Jurkat, Clone E6-1 (cell line): ENCODE measurements at regions not wholly inside any gene's neighbourhood (a gene's known extent, or its start where the extent isn't known, plus 50 kb on each side); places are given as distances from the start of the nearest gene placed in this dataset.
"Not testable (repeated sequence)": the region's sequence is repeated elsewhere in the genome, so short reads cannot be mapped to it uniquely, and the experiment has no call there.

Experiments used
- DNase-seq: peaks from one replicate; pipeline ENCODE4 v3.0.0-alpha.2; 2011; ENCODE audit warnings: low read depth, low spot score
- H3K4me3 ChIP-seq: 2 replicates; pipeline ENCODE4 v1.5.1; 2011; ENCODE audit warnings: mild to moderate bottlenecking, low read length, control low read depth, moderate library complexity

DNA sequence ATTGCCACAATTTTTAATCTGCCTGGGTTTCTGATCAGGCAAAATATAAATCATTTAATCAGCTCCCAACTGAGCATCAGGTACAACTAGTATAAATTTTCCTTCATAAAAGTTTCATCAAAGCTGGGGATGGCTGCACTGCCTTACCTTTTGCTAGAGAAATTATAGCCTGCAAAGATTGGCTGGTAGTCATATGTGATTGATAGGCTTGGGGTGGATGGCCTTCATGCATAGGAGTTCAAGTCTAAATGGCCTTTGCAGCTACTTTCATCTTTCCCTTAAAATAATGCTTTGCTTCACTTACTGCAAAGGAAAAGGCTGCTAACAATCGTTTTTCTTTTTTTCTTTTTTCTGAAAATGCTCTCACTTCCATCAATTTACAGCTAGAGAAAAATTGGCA, 739.7 kb downstream of the CENPC start:
- no peak overlapping the region for H3K4me3 ChIP-seq
- DNase-seq = no peak

DNA sequence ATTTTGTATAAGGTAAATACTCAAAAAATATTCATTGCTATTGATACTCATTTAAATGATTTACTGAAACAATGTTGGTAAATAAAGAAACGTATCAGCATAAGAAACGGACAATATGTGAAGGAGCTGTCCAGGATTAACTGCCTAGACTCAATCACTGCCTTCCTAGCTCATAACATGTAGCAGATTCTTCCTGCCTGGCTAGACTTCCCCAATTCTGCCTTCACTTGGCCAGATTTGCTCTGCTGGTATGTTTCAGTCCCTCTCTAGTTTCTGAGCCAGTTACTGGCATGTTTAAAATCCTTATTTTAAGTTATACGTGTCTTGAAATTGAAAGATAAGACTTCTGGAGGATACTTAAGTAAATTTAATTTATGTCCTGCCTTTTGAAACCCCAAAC, 740.3 kb downstream of the CENPC start:
- DNase-seq = no peak
- H3K4me3 ChIP-seq = no peak overlapping the region

DNA sequence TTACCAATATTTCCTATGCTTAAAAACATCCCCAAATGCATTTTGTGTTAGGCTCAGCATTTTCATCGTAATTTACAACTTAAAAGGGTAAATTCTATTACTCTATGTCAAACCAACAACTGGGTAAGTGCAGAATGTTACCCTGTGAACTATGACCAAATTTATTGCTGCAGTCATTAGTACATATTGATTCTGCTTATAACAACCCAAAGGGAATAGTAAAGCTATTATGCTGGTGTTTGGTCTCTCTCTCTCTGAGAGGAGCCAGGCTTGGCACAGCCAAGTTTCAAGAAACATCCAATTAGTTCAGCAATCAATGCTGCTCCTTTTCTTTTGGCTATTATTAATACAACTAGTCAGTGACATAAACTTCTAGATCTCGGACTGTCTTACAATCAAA, 747.7 kb downstream of the CENPC start:
- H3K4me3 ChIP-seq = no peak overlapping the region
- no peak for DNase-seq

DNA sequence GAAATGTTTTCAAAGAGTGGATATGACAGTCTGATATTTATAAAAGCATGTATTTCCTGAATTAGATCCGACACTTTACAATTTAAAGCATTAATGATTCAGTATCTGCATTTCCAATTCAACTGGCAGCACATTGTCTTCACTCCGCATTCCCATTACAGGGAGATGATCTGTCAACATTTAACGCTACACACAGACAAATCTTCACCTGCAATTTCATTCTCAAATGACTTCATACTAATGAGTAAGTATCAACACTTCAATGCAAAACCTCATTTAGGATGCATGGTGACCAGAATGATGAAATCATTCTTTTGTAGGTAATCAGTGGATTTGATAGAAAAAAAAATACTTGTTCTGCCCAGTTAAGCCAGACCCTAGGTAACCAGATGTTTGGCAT, 749.6 kb downstream of the CENPC start:
- no peak overlapping the region for H3K4me3 ChIP-seq
- no peak for DNase-seq

DNA sequence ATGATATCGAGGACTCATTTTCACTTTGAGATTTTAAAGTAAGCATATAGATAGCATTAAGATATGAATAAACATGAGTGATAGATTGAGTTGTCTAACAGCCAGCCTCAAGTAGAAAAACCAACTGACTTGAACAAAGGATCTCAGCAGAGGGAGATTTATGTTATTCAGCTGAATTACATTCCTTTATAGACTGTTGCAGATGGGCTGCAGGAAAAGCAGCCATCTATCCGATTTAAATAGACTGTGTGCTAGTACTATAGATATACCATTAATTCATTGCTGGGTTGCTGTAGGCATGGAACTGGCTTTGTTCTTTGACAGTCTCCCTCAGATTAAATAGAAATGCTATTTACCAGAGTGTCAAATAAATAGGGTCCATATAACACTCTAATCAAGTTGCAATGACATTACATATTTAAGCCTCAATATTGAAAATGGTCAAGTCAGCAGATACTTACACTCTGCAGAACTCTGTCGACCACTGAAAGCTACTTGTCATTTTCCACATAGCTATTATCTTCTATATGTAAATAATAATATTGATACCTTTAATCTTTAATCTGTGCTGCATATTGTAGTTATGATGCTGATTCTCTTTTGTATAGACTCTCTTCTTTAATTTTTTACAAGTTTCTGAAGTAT, 750.8 kb downstream of the CENPC start:
- H3K4me3 ChIP-seq = no peak overlapping the region
- DNase-seq = no peak

DNA sequence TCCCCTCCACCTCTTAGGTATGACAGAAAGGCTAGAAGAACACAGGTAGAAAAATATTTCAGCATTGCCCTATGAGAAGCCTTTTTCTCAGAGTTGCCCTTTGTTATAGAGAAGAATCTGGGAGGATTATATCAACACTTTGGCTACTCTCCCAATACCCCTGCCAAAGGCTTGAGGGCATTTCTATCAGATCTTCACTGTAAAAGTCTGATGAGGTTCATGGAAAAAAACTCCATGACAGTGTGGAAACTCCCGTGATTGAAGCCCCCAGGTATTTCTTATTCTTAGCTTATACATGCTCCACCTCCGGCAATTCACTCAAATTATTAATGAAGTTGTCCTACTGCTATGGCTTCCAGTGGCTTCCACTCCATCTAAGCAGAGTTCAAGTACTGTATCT, 753.6 kb downstream of the CENPC start:
- DNase-seq = no peak
- no peak overlapping the region for H3K4me3 ChIP-seq

DNA sequence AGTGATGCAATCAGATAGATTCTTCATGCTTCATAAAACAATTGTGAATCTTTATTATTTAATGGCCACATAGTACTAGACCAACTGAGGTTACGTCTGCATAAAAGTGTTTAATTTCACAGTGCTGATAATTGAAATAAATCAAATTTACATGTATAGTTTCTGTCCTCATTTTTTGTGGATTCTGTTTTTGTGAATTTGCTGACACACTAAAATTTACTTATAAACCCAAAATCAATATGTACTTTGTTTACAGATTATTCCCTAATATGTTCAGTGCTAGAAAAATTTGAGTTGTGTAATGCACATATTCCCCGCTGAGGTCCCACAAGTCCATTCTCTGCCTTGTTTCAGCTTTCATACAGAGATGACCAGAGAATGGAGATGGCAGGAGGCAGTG, 759.8 kb downstream of the CENPC start:
- DNase-seq = no peak
- H3K4me3 ChIP-seq = no peak overlapping the region

DNA sequence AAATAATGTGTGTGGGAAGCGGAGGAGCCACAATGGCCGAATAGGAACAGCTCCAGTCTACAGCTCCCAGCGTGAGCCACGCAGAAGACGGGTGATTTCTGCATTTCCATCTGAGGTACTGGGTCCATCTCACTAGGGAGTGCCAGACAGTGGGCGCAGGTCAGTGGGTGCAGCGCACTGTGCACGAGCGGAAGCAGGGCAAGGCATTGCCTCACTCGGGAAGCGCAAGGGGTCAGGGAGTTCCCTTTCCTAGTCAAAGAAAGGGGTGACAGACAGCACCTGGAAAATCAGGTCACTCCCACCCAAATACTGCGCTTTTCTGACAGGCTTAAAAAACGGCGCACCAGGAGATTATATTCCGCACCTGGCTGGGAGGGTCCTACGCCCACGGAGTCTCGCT, 762.6 kb downstream of the CENPC start:
- DNase-seq = not testable (repeated sequence)

DNA sequence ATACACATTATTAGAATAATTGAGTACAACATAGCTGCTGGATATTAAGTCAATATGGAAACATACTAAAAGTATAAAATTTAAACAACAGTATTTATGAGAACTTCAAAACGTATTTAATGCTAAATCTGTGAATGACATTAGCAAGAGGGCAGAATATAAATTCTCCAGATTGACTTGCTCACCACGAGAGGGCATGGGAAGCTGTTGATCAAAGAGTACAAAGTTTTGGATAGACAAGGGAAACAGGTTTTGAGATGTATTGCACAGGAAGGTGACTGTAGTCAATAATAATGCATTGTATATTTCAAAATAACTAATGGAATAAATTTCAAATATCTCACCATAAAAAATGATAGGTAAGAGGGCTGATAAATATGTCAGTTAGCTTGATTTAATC, 768.2 kb downstream of the CENPC start:
- no peak for DNase-seq
- no peak overlapping the region for H3K4me3 ChIP-seq

More for the DNA sequence above, 762.6 kb downstream of the CENPC start:
- not testable (repeated sequence) for H3K4me3 ChIP-seq

DNA sequence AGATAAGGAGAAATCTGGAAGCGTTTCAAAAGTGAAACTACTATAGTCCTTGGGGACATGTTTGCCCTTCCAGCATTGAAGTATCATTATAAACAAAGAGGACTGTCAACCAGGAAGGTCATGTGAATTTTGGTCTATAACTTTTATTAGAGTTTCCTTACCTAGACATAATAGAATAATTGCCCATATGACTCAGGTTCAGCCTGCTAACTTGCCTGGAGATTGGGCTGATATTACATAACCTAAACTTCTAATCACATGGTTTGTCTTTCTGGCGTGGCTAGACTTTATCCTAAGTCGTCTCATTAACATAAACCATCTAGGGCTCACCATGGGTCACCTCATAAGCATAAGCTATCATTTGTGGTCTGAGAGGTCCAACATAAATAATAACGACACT, 775.9 kb downstream of the CENPC start:
- H3K4me3 ChIP-seq = no peak overlapping the region
- DNase-seq = no peak

DNA sequence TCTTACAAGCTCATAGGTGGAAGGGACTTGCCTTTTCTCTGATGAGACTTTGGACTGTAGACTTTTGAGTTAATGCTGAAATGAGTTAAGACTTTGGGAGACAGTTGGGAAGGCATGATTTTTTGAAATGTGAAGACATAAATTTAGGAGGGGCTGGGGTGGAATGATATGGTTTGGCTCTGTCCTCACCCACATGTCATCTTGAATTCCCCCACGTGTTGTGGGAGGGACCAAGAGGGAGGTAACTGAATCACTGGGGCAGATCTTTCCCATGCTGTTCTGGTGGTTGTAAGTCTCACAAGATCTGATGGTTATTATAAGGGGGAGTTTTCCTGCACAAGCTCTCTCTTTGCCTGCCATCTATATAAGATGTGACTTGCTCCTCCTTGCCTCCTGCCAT, 777.9 kb downstream of the CENPC start:
- DNase-seq = no peak
- no peak overlapping the region for H3K4me3 ChIP-seq

DNA sequence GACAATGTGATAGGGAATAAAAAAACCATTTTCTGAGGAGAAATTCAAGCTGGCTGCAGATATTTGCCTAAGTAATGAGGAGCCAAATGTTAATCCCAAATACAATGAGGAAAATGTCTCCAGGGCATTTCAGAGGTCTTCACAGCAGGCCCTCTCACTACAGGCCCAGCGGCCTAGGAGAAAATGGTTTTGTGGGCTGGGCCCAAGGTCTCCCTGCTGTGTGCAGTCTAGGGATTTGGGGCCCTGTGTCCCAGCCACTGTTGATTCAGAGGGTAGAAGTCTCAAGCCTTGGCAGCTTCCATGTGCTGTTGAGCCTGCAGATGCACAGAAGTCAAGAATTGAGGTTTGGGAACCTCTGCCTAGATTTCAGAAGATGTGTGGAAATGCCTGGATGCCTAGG, 778.7 kb downstream of the CENPC start:
- DNase-seq = no peak

DNA sequence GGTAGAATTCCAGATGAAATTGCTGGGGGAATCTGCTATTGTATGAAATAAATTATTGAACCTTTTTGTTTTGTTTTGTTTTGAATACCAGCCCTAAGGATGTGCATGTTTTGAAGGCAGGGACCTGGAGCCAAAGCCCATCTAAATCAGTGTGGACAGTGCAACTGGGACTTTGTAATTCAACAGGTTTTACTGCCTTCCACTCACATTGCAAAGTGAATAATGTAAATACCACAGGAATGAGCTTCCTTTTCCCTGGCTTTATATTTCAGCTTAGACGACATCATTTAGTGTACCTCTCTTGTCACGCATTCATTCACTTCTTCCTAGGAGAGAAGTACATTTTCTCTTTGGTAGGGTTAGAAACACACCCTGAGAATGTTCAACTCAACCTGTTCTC, 795.0 kb downstream of the CENPC start:
- no peak overlapping the region for H3K4me3 ChIP-seq
- no peak for DNase-seq

More for the DNA sequence above, 778.7 kb downstream of the CENPC start:
- H3K4me3 ChIP-seq = no peak overlapping the region

DNA sequence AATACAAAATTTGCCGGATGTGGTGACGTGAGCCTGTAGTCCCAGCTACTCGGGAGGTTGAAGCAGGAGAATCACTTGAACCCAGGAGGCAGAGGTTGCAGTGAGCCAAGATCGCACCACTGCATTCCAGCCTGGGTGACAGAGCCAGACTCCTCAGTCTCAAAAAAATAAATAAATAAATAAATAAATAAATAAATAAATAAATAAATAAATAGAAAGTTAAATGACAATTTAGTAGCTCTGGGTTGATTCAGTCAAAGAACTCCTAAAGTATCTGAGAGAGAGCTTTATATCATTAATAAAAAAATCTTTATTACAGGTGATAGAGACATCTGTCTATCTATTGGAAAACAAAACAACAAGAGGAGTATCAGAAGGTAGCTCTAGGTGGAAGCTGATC, 798.4 kb downstream of the CENPC start:
- not testable (repeated sequence) for H3K4me3 ChIP-seq, DNase-seq

DNA sequence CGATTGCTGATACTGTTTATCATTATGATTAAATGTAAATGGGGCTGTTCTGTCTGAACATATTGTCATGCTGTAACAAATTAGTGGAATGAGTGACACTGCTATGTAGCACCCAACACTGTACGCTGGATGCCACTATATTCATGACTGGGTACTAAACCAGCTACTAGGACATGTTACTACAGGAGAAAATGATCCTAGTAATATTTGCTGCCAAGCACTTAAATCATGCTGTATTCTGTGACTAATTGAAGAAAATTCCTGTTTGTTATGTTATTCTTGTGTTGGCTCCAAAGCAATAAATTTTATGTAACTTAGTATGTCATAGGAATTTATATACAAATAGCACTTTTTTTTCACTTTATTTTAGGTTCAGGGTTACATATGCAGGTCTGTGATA, 804.2 kb downstream of the CENPC start:
- no peak for DNase-seq
- no peak overlapping the region for H3K4me3 ChIP-seq

DNA sequence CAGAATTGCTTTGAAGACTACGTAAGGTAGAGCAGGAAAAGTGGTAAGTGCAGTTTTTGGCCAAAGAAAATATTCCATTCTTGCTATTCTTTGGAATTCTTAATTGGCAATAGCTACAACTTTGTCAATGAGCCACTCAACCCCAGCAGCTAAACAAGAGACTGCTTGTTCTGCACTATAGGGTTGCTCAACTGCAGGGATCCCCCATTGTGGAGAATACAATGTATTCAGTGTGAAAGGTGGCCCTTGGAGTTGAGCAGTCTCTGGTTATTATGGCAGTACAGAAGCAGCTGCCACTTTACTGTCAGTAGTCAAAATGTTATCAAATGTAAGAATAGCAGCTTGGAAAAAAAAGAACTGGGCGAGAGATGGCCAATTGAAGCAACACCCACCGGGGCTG, 808.7 kb downstream of the CENPC start:
- no peak overlapping the region for H3K4me3 ChIP-seq
- DNase-seq = no peak

DNA sequence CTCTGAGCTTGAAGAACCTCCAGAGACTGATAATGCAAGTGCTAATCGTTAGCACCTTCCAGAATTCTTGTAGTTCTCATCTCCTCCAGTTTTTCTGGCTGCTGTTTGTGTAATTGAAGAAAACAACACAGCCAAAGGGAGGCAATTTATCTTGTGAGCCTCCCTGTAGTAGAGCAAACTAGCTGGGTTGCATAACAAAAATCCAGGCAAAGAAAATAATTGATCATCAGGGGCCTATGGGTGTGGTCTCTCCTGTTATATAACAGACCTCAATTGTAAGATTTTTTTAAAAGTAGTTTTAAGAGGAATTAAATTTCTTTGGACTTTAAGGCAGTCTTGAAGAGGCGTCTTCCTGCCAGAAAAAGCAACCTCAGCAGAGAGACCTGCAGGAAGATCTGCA, 817.0 kb downstream of the CENPC start:
- DNase-seq = no peak
- H3K4me3 ChIP-seq = no peak overlapping the region

DNA sequence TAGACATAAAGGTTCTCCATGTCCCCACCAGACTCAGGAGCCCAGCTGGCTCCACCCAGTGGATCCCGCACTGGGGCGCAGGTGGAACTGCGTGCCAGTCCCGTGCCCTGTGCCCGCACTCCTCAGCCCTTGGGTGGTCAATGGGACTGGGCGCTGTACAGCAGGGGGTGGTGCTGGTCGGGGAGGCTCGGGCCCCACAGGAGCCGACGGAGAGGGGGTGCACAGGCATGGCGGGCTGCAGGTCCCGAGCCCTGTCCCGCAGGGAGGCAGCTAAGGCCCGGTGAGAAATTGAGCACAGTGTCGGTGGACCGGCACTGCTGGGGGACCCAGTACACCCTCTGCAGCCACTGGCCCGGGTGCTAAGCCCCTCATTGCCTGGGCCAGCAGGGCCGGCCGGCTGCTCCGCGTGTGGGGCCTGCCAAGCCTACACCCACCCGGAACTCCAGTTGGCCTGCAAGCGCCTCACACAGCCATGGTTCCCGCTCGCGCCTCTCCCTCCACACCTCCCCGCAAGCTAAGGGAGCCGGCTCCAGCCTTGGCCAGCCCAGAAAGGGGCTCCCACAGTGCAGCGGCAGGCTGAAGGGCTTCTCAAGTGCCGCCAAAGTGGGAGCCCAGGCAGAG, 832.9 kb downstream of the CENPC start:
- not testable (repeated sequence) for DNase-seq

DNA sequence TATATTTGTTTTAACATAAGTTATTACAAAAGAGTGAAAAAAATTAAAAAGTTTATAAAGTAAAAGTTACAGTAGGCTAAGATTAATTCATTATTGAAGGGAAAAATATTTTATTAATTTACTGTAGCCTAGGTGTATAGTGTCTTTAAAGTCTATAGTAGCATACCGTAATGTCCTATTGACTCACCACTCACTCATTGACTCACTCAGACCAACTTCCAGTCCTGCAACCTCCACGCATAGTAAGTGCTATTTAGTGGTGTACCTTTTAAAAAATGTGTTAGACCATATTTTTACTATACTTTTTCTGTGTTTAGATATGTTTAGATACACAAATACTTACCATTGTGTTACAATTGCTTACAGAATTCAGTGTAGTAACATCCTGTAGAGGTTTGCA, 841.1 kb downstream of the CENPC start:
- no peak for DNase-seq
- H3K4me3 ChIP-seq = no peak overlapping the region

More for the DNA sequence above, 832.9 kb downstream of the CENPC start:
- not testable (repeated sequence) for H3K4me3 ChIP-seq

DNA sequence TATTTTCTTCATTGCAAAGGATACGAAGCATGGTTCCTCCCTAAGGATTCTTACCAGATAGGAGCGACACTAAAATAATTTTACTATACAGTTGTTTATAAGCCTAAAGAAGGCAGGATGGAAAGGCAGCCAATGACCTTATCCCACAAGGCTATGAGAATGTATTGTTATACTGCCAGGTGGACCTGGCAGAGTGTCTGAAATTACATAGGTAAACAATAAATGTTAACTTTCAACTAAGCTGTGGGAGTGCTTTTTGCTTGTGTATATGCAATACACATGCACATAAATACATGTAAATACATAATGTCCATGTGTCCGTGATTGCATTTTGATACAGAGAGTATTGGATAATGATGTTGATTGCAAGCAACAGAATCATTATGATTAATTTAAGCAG, 850.6 kb downstream of the CENPC start:
- no peak for DNase-seq
- H3K4me3 ChIP-seq = no peak overlapping the region

DNA sequence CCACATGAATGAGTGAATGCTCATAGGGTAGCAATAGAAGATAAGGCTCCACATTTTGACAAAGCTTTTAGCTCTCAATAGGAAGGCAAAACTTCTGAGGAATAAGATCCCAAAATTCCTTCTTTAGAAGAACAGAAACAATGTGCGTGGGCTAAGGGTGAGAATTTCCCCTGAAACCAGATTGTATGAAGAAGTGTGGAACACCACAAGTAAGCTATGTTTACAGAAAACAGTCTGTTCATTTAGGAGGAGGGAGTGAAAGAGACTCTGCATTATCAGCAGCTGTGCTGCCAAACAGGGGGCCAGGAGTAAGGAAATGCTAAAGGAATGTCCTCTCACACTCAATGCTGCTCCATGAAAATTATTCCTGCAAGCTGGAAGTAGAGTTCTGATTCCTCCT, 851.6 kb downstream of the CENPC start:
- H3K4me3 ChIP-seq = no peak overlapping the region
- DNase-seq = no peak
